Posterior vena cava (tissue), 2 donors: ENCODE measurements at regions not wholly inside any gene's neighbourhood (a gene's known extent, or its start where the extent isn't known, plus 50 kb on each side); places are given as distances from the start of the nearest gene placed in this dataset.

ENCODE experiments used
- DNase-seq: peaks from one replicate; pipeline ENCODE4 v3.0.0-alpha.2; 2020; ENCODE audit warnings: low spot score
- intact Hi-C, 2 donors: fragments of 100-400 bp; cut with DNase I; formaldehyde crosslinking; loops; one replicate each; pipeline versions ENCODE4 v1.14.1 to v1.14.2; 2022 to 2023
- donor health status: DM: yes; HTN: yes; CAD: no.
- donor health status: DM: yes; HTN: yes; CAD: no.

DNA sequence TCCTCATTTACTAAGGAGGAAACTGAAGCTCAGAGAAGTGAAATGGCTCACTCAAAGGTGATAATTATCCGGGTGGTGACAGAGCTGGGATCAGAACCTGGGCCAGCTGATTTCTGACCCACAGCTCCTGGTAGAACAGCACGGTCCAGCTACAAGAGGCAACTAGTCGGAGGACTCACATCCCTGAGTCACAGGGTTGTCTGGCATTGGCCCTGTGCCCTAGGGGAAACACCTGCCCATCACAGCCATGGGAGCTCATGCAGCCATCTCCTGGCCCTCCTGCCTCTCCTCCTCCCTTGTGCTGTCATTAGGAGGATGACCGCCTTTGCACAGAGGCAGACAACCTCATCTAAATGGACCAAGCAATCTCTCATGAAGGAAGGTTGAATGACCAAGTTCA lies 115.2 kb upstream of the TSPAN5 start:
- no peak for DNase-seq
- intact Hi-C loops, result no loop called here

DNA sequence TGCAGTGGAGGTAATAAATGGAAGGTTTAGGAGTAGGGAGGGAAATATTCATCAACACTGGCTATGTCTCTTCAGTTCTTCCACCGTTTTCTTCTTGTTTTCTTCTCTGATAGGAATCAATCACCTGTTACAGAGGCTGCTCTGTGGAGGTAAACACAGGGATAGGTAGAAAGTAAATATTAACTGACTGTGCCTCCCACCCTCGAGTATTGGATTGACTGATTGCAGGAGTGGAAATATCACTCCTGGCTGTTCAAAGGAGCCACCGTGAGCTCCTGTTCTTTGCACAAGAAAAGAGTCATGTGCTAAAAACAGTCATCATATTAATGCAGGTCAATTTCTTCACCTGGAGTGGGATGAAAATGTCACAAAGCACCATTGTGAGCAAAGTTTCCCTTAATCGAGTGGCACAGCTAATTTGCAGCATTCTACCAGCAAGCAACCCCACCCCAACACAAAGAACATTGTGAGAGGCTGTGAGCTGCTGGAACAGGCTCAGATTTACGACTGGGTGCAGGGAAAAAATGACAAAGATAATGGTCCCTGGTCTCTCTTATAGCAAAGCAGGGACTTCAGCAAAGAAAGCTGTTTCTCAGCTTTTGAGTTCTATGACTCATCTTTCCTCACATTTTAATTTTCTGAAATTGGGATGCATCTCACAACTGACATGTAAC lies 113.7 kb upstream of the TSPAN5 start:
- intact Hi-C loops, result no loop called here
- no peak for DNase-seq

DNA sequence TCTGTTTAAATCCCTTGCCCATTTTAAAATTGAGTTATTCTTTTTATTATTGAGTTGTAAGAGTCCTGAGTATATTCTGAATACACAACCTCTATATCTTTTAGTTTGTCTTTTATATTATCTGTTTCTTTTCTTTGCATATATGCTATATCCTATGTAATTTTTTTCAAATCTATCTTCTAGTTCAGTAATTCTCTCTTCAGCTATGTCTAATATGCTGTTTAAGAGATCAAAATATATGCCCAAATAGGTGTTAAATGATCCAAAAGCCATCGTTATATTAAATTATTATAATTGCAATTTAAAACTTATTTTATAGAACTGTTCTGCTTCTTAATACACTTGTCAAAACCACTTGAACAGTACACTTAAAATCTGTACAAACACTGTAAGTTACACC lies 107.4 kb upstream of the TSPAN5 start:
- intact Hi-C loops, result no loop called here
- DNase-seq, result no peak

DNA sequence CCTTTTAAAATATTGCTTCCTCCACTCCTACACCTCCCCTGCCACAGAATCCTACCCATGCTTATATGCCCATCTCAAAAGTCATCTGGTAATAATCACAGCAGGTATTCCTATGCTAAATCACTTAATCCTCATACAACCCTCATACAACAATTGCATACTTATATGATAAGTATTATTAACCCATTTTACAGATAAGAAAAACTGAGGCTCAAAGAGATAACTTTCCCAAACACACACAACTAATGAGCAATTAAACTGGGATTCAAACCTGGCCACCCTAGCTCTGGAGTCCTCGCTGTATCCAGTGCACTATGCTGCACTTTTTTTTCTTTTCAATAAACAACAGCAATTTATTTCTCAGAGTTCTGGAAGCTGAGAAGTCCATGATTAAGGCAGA lies 99.8 kb upstream of the TSPAN5 start:
- no peak for DNase-seq
- intact Hi-C loops, result loop anchor here in 1 of 2 donors (1.0 kb wide), 1 partner anchor 20 kb away; no protein-coding TSS in a partner anchor

DNA sequence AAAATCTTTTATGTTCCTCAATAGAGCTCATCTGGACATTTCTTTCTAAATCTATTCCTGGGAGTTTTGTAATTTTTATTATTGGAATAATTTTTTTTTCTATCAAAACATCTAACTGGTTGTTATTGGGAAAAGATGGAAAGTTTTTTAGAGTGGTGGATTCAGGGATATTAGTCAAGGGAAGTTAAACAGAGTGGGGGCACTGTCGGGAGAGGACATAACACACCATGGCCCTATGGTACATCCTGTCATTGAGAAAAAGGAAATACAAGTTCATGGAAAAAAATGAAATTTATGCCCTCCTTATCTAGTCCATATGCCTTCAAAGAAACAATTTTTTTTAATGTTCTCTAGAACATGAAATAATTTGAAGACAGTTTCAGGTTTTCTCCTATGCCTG lies 96.3 kb upstream of the TSPAN5 start:
- intact Hi-C loops, result no loop called here
- no peak for DNase-seq

DNA sequence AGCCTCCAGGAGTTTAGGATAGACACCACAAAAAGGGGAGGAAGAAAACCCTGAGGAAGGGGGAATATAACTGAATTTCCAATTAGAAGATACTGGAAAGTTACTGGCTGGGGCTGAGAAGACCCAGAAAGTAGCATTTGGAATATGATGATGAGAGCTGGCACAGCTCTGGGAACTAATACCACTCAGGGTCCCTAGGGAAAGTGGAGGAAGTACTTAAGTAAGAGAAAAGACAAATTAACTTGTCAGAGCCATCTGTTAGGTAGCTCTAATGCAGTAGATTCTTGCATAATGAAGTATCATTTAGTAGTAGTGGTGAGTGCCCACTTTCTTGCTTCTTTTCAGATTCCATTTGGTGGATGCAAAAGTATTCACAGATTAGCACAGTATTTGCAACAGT lies 90.8 kb upstream of the TSPAN5 start:
- intact Hi-C loops, result no loop called here
- no peak for DNase-seq

DNA sequence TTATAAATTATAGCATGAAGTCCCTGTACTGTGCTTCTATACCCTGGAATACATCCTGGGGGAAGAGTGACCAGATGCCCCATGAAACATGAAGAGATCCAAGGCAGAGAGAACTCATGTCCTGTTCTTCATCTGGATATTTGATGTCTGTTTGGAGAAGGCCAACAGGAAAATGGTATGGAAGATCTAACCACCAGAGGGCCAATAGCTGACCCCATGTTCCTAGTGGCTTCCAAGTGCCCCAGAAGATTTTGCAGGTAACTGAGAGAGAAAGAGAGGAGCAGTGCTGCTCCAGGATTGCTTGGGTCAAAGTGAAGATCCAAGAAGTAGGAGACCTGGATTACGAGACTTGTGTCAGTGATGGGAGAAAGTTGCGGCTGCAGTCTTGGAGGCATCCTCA lies 90.2 kb upstream of the TSPAN5 start:
- intact Hi-C loops, result no loop called here
- no peak for DNase-seq

DNA sequence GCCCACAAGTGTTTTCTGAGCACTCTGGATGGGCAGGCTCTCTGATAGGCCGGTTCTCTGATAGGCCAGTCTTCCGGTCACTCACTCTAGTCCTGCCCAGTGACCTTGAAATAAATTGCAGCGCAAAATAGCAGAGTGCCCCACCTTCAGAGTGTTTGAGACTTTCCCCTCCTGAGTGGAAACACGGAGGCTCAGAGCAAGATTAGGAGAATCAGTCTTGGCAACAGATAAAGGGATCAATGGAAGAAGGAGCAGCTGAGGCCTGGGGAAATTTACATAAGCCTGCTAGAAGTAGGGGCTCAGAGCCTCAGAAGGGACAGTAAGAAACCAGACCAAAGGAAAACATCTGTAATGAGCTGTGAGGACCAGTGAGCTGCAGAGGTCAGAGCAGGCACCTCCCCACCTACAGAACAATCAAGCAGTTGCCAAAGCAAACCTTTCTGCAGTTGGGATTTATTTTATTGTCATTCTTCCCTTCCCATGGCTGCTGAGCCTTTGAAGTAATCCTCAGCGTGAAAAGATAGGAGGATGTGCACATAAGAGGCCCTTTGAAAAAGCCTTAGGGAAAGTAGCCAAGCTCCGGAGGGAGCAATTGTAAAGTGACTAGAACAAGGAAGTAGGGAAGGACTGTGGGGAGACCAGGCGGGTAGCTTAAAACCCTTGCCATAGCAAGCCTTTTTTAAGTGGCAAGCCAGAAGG lies 89.1 kb upstream of the TSPAN5 start:
- intact Hi-C loops, result no loop called here
- DNase-seq, result no peak

DNA sequence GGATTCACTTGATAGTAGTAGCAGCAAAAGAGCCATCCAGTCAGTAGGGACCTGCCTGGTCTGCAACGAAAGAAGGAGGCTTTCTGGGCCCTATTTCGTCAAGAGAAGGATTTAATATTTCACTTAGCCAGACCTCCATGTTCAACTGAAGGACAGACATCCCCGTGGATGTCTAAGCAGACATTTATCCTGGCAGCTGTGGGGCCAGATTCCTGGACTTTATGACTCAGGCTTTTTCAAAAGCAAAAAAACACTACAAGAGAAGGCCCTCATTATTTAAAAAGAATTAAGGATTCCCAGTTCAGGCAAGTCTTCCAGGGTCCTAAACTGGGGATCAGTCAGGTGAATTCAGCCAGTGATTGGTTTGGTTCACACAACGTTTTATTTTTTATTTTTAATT lies 88.5 kb upstream of the TSPAN5 start:
- intact Hi-C loops, result no loop called here
- DNase-seq, result no peak

DNA sequence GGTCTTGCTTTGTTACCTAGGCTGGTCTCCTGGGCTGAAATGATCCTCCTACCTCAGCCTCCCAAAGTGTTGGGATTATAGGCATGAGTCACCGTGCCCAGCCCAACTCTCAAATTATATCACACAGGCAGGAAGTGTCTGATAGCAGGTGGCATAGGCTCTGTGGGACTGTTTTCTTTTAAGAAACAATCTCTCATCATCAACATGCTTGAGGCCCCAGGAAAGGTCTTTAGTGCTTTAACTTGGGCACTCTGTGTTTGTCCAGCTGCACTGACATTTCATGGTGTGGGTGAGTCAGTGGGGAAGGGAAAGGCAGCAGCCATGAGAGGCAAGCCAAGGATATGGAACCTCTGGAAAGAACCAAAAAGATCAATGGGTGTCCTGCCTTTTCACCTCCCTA lies 88.1 kb upstream of the TSPAN5 start:
- DNase-seq, result no peak
- intact Hi-C loops, result no loop called here

DNA sequence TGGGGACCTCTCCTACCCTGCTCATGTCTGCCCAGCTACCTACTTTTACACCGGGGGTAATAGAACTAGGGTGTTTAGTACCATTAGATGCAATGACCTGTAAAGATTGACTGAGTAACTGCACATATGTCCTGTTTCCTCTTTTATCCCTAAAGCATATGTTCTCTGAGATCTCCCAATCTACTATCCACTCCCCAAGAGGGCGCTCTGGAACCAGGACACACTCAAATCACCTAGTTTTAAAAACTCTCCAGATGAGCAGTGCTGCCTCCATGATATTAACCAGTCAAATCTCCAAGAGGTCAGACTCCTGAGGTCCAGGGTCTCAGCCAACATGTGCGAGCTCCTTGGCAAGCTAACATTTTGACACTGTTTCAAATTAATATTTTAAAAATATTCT lies 87.0 kb upstream of the TSPAN5 start:
- no peak for DNase-seq
- intact Hi-C loops, result no loop called here

DNA sequence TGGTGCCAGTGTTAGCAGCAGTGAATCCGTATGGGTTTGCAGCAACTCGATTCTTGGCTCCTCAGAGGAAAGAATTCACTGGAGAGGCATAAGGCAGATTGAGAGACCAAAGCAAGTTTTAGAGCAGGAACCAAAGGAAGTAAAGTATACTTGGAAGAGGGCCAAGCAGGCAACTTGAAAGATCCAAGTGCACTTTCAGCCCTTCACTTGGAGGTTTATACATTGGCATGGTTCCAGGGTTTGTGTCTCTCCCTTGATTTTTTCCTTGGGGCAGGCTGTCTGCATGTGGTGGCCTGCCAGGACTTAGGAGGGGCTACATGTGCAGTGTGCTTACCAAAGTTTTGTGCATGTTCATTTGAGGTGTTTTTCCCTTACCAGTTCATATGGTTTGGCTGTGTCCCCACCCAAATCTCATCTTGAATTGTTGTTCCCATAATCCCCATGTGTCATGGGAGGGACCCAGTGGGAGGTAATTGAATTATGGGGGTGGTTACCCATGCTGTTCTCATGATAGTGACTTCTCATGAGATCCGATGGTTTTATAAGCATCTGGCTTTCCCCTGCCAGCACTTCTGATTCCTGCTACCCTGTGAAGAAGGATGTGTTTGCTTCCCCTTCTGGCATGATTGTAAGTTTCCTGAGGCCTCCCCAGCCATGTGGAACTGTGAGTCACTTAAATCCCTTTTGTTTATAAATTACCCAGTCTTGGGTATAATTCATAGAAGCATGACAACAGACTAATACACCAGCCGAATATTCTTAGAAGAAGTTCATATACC lies 86.2 kb upstream of the TSPAN5 start:
- intact Hi-C loops, result no loop called here
- DNase-seq, result no peak

DNA sequence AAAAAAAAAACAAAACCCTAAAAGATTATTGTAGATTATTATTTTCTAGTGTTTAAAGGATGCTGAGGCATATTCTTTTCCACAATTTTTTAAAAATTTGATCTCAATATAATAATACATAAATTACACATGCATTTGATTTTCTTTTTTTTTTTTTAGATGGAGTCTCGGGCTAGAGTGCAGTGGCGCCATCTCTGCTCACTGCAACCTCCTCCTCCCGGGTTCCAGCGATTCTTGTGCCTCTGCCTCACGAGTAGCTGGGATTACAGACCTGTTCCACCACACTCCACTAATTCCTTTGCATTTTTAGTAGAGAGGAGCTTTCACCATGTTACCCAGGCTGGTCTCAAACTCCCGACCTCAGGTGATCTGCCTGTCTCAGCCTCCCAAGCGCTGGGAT lies 83.5 kb upstream of the TSPAN5 start:
- no peak for DNase-seq
- intact Hi-C loops, result no loop called here

DNA sequence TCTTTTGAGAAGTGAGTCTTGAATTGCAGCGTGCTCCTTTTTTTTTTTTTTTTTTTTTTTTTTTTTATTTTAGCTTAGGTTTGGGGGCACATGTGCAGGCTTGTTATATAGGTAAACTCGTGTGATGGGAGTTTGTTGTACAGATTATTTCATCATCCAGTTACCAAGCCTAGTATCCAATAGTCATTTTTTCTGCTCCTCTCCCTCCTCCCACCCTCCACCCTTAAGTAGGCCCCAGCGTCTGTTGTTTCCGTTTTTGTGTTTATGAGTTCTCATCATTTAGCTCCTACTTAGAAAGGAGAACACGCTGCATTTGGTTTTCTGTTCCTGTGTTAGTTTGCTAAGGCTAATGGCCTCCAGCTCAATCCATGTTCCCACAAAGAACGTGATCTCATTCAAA lies 81.3 kb upstream of the TSPAN5 start:
- DNase-seq, result no peak
- intact Hi-C loops, result no loop called here

DNA sequence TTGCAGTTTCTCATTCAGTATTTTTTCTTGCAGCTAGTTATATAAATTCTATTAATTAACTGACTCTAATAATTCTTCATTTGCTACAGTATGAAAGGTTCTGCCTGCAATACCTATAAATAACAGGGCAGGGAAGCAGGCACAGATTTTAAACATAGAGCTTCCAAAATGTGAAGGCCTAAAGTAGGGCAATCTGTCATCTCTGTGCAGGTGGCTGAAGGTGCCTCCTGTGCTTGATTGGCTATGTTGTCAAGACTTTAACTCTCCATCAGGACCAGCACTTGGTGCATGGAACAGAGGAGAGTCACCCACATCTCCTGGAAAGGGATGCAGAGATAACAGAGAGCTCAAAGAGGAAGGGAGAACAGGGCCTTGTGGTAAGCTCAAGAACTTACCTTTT lies 75.2 kb upstream of the TSPAN5 start:
- no peak for DNase-seq
- intact Hi-C loops, result no loop called here

DNA sequence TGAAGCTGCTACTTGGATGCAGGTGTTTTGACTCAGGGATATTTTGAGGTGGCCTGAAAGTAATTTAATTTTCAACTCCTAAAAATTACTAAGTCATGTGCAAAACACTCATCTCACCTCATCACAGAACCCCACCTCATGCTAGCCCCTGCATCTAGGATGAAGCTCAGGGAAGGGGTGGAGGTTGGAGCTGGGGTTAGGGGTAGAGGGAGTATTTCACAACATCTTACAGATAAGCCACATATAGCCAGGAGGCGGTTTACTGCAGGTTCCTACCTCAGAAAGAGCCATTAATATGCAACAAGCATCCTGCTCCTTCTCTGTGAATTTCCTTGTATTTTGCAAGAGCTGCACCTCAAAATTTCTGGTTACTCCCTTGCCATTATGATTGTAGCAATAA lies 70.5 kb upstream of the TSPAN5 start:
- intact Hi-C loops, result loop anchor here in 1 of 2 donors (10.0 kb wide), 1 partner anchor 664 kb away; no protein-coding TSS in a partner anchor

DNA sequence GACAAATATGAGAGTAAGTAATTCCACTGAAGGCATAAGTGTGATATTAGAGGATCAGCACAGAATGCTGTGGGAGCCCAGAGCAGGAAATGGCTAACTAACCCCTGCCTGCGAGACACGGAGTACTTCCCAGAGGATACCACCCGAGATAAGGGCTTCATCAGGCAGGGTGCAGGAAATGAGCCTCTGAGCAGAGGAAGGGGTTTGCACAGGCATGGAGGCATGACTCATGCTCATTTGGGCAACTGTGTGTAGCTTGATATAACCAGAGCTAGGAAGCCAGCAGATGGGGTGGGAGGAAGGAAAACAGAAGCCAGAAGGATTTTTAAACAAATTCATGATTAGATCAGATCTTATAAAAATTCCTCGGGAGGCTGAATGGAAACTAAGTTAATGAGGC lies 70.0 kb upstream of the TSPAN5 start:
- intact Hi-C loops, result loop anchor here in 1 of 2 donors (10.0 kb wide), 1 partner anchor 664 kb away; no protein-coding TSS in a partner anchor
- DNase-seq, result no peak

More for the DNA sequence above, 70.5 kb upstream of the TSPAN5 start:
- DNase-seq, result no peak

DNA sequence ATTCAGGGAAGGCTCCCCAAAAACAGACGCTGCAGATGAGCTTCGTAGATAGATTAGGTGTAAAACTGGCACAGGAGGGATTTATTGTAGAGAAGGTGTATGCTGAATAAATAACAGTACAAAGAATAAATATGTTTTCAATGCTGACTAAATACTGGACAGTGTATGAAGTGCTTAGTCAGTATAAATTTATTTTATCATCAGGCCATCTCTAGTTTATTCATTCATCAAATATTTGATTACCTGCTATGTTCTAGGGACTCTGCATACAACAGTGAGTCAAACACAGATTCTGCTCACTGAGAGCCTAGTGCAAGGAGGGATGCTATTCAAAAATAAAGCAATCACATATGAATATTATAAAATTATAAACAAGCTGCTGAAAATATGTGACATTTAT lies 63.6 kb upstream of the TSPAN5 start:
- no peak for DNase-seq
- intact Hi-C loops, result loop anchor here in 1 of 2 donors (1.0 to 10.0 kb wide), 2 partner anchors 20 to 657 kb away; no protein-coding TSS in a partner anchor

DNA sequence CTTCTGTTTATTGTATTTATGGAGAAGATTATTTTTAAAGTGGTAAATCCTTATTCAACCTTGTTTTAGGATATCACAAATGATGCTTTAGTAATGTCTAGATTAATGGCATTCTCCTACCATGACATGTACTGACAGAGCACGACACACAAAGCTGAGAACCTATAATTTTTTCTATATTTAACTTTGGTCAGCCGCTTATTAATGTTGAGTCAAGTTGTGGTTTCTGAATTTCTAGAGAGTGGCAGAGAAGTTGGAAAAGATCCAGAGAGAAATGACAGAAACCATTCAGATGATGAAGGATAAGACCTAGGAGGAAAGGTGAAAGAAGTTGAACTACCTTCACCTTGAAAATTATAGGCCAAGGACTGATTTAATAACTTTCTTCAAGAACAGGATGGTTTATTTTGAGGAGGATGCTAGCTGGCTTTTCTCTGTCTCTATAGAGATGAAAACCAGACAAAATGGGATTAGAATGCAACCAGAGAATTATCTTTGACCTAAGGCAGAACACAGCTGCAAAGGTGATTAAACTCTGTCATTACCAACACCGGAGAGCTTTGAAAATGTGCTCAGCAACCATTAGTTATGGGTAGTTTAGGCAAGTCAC lies 62.6 kb upstream of the TSPAN5 start:
- intact Hi-C loops, result loop anchor here in 1 of 2 donors (1.0 to 10.0 kb wide), 2 partner anchors 19 to 656 kb away; no protein-coding TSS in a partner anchor
- no peak for DNase-seq

DNA sequence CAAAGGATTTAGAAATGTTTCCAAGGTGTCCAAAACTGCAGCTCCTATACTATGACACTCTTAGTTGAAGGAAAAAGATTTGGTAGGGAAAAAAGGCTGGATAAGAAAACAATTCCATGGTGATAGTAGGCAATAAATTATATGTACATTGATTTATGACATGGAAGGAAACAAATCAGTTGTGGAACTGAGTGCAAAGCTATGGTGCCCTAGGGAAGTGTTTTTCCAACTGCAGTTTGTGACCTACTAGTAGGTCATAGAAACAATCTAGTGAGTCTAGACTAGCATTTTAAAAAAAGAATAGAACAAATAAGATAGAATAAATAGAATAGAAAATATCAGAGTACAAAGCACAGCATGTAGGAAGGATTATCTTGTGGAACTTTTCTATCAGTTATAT lies 58.4 kb upstream of the TSPAN5 start:
- no peak for DNase-seq

More for the DNA sequence above, 58.4 kb upstream of the TSPAN5 start:
- intact Hi-C loops, result no loop called here
